Endothelial cell of umbilical vein (primary cell): ENCODE measurements at regions not wholly inside any gene's neighbourhood (a gene's known extent, or its start where the extent isn't known, plus 50 kb on each side); places are given as distances from the start of the nearest gene placed in this dataset.

Experiments used
- BruUV-seq: library from RNA; stranded (reverse); fragments of 400-500 nt; replicated peaks from 2 replicates; lab custom pipeline; 2021; lab: Mats Ljungman, UMichigan
- CTCF ChIA-PET: fragments of 300-600, 350-600 bp; sonication (Branson Sonifier 250); formaldehyde crosslinking; loops from one replicate; lab custom pipeline; 2021; ENCODE audit warnings: antibody characterized with exemption, inconsistent platforms; lab: Charles Lee
- POLR2A ChIA-PET: fragments of 300-600, 350-600 bp; sonication (Branson Sonifier 250); formaldehyde crosslinking; loops from one replicate; lab custom pipeline; 2021; ENCODE audit warnings: antibody characterized with exemption, inconsistent platforms; lab: Charles Lee
- DNase-seq: peaks from one replicate; pipeline ENCODE4 v3.0.0-alpha.2; 2011; ENCODE audit warnings: low read depth, low spot score
- FAIRE-seq: peaks from 2 replicates; lab custom pipeline; 2011; peaks lifted over from hg19 to GRCh38; lab: Jason Lieb, UNC
- H2AFZ ChIP-seq: 2 replicates; pipeline ENCODE4 v1.6.0; 2012; ENCODE audit warnings: low read depth, low read length, control low read depth, inconsistent platforms
- H3K27ac ChIP-seq: 2 replicates; pipeline ENCODE4 v1.5.1; 2011; ENCODE audit warnings: low read depth, mild to moderate bottlenecking, control low read depth, low read length, moderate library complexity; ENCODE audit not compliant: insufficient read depth
- H3K27me3 ChIP-seq, 2 experiments: 2 replicates each; pipeline versions ENCODE4 v1.6.0 to v1.6.1; 2011; ENCODE audit warnings: low read length in 2 of 2, mixed read lengths in 1 of 2; ENCODE audit not compliant: control insufficient read depth in 2 of 2, insufficient read depth in 2 of 2
- H3K36me3 ChIP-seq, 2 experiments: 2 replicates in 1 of 2; 3 replicates in 1 of 2; pipeline ENCODE4 v1.5.1; 2011; ENCODE audit warnings: low read length in 2 of 2, mild to moderate bottlenecking in 1 of 2, moderate library complexity in 1 of 2; ENCODE audit not compliant: control insufficient read depth in 2 of 2, insufficient read depth in 2 of 2; ENCODE audit errors: extremely low read depth in 1 of 2
- H3K4me1 ChIP-seq: 3 replicates; pipeline ENCODE4 v1.5.1; 2011; ENCODE audit warnings: mild to moderate bottlenecking, low read length; ENCODE audit not compliant: control insufficient read depth, insufficient read depth; ENCODE audit errors: extremely low read depth
- H3K4me2 ChIP-seq: 2 replicates; pipeline ENCODE4 v1.6.1; 2011; ENCODE audit warnings: low read length, control low read depth, mixed read lengths; ENCODE audit not compliant: insufficient read depth
- H3K4me3 ChIP-seq, 3 experiments: fragments of 200-600 bp in 1 of 3; sonication (generic), shearing (Covaris generic) in 1 of 3; replicated peaks in 1 of 3; 2 replicates each; pipeline ENCODE4 v1.5.1; 2011 to 2016; ENCODE audit warnings: control low read depth in 3 of 3, low read length in 3 of 3, mild to moderate bottlenecking in 2 of 3, inconsistent platforms in 1 of 3, low read depth in 1 of 3, moderate library complexity in 1 of 3; ENCODE audit not compliant: insufficient read depth in 1 of 3
- H3K79me2 ChIP-seq: 2 replicates; pipeline ENCODE4 v1.6.0; 2012; ENCODE audit warnings: low read length, inconsistent platforms; ENCODE audit not compliant: control insufficient read depth, insufficient read depth
- H3K9ac ChIP-seq: replicated peaks from 2 replicates; pipeline ENCODE3; 2011; ENCODE audit warnings: low read length, control low read depth; ENCODE audit not compliant: insufficient read depth; ENCODE audit errors: extremely low read depth
- H3K9me1 ChIP-seq: replicated peaks from 3 replicates; pipeline ENCODE4 v1.6.0; 2011; ENCODE audit warnings: mild to moderate bottlenecking, low read length; ENCODE audit not compliant: control insufficient read depth, insufficient read depth; ENCODE audit errors: extremely low read depth
- H3K9me3 ChIP-seq: replicated peaks from 2 replicates; pipeline ENCODE4 v1.5.1; 2012; ENCODE audit warnings: low read length, inconsistent platforms; ENCODE audit not compliant: control insufficient read depth, insufficient read depth
- H4K20me1 ChIP-seq: replicated peaks from 2 replicates; pipeline ENCODE3; 2011; ENCODE audit warnings: mild to moderate bottlenecking, low read length; ENCODE audit not compliant: control insufficient read depth, insufficient read depth; ENCODE audit errors: extremely low read depth
- EZH2 ChIP-seq: IDR thresholded peaks from 2 replicates; pipeline ENCODE4 v1.6.1; 2012; ENCODE audit warnings: borderline replicate concordance, low read depth, mild to moderate bottlenecking, moderate library complexity, low read length, inconsistent platforms; ENCODE audit not compliant: severe bottlenecking
- FOS ChIP-seq: IDR thresholded peaks from 2 replicates; pipeline ENCODE4 v1.6.1; 2011; ENCODE audit warnings: mild to moderate bottlenecking, low read length, moderate library complexity, borderline replicate concordance; ENCODE audit not compliant: insufficient read depth
- GATA2 ChIP-seq: IDR thresholded peaks from 2 replicates; pipeline ENCODE4 v1.7.0; 2011; ENCODE audit warnings: low read depth, mild to moderate bottlenecking, moderate library complexity, mixed read lengths, low read length; ENCODE audit not compliant: insufficient read length, insufficient read depth
- JUN ChIP-seq: IDR thresholded peaks from 2 replicates; pipeline ENCODE4 v1.6.1; 2011; ENCODE audit warnings: borderline replicate concordance, low read depth; ENCODE audit not compliant: insufficient read length, insufficient read depth
- MYC ChIP-seq: IDR thresholded peaks from one replicate; pipeline ENCODE4 v1.6.1; 2011; ENCODE audit warnings: mild to moderate bottlenecking, low read depth, low read length
- POLR2A ChIP-seq: IDR thresholded peaks from 2 replicates; pipeline ENCODE4 v1.6.1; 2012; ENCODE audit warnings: low read depth, mild to moderate bottlenecking, control low read depth, low read length
- POLR2AphosphoS5 ChIP-seq: IDR thresholded peaks from 2 replicates; pipeline ENCODE4 v1.6.1; 2012; ENCODE audit warnings: low read depth, mild to moderate bottlenecking, control low read depth, low read length, moderate library complexity; ENCODE audit not compliant: insufficient read depth
- dilution Hi-C: fragments of 300-500 bp; cut with MboI; formaldehyde crosslinking; loops from one replicate; pipeline ENCODE4 v1.15.0; 2019; ENCODE audit warnings: low sequenced_read_pairs; ENCODE audit not compliant: extremely low pct_ligation_motif_present
- intact Hi-C: fragments of 100-400 bp; cut with micrococcal nuclease; formaldehyde crosslinking; loops from one replicate; pipeline ENCODE4 v1.10.0; 2022
- TF ChIP-seq, protein P1 (sequence below): IDR thresholded peaks from 2 replicates; pipeline ENCODE4 v1.6.1; 2011; ENCODE audit not compliant: insufficient read depth, insufficient read length
- TF ChIP-seq, protein P2 (sequence below), 2 donors: IDR thresholded peaks; 1 replicate in 1 of 2; 2 replicates in 1 of 2; pipeline ENCODE4 v1.5.1; 2011; ENCODE audit warnings: low read length in 2 of 2, mild to moderate bottlenecking in 2 of 2, moderate library complexity in 2 of 2, control low read depth in 1 of 2, inconsistent platforms in 1 of 2, low read depth in 1 of 2; ENCODE audit not compliant: insufficient read depth in 1 of 2; ENCODE audit errors: extremely low read depth in 1 of 2

- Histone ChIP-seq H3K4me1 (peaks cover 44% of the 10 kb centered on the region), H3K9me3 (no peaks in the 10 kb centered on the region), H4K20me1 (no peaks in the 10 kb centered on the region), H3K9ac (no peak overlapping the region), H3K4me2 (no peak overlapping the region), H3K27me3 (no peaks in the 10 kb centered on the region), H3K4me3 (no peak overlapping the region), H3K27ac (peak overlapping the region; percentile 12), H3K9me1 (no peaks in the 10 kb centered on the region), H2AFZ (no peak overlapping the region), H3K36me3 (no peaks in the 10 kb centered on the region), H3K79me2 (no peaks in the 10 kb centered on the region)
- DNase-seq = no peak
- ChIA-PET CTCF (interaction anchor here (0.5 kb wide), 1 partner anchor 586 kb away, joined by 4 read pairs; no protein-coding TSS in a partner anchor), POLR2A (no interaction called here)
- BruUV-seq = no TSS peak
- intact Hi-C loops (loop anchor here (5.0 to 10.0 kb wide), 2 partner anchors 38 to 116 kb away; partner anchors contain the start of gene ARHGAP20), dilution Hi-C loops (no loop called here)
- no peak for FAIRE-seq
- TF ChIP-seq, protein P1, sequence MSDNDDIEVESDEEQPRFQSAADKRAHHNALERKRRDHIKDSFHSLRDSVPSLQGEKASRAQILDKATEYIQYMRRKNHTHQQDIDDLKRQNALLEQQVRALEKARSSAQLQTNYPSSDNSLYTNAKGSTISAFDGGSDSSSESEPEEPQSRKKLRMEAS = no peak
- TF ChIP-seq POLR2A (no peak), POLR2AphosphoS5 (no peak), JUN (no peak)
- TF ChIP-seq, protein P2, sequence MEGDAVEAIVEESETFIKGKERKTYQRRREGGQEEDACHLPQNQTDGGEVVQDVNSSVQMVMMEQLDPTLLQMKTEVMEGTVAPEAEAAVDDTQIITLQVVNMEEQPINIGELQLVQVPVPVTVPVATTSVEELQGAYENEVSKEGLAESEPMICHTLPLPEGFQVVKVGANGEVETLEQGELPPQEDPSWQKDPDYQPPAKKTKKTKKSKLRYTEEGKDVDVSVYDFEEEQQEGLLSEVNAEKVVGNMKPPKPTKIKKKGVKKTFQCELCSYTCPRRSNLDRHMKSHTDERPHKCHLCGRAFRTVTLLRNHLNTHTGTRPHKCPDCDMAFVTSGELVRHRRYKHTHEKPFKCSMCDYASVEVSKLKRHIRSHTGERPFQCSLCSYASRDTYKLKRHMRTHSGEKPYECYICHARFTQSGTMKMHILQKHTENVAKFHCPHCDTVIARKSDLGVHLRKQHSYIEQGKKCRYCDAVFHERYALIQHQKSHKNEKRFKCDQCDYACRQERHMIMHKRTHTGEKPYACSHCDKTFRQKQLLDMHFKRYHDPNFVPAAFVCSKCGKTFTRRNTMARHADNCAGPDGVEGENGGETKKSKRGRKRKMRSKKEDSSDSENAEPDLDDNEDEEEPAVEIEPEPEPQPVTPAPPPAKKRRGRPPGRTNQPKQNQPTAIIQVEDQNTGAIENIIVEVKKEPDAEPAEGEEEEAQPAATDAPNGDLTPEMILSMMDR (IDR thresholded peaks at IDR 0.05; ENCODE audit: extremely low read depth in 1 of 2, insufficient read depth in 1 of 2, low read depth in 1 of 2, low read length in 2 of 2) = no peak
Measured at GRCh38 chr11:110830344-110830743, 118.1 kb upstream of the ARHGAP20 start.

GRCh38 chr11:110829873-110830272 is 117.6 kb upstream of the ARHGAP20 start:
- TF ChIP-seq EZH2 = no peak
- TF ChIP-seq JUN = peak; percentile 40
- peak; percentile 58 for TF ChIP-seq GATA2
- TF ChIP-seq MYC = no peak
- peak; percentile 26 for TF ChIP-seq POLR2AphosphoS5
- peak; percentile 79 for TF ChIP-seq FOS
- H3K4me3 ChIP-seq = no peak overlapping the region
- H2AFZ ChIP-seq = peak overlapping the region; percentile 20
- no peak overlapping the region for H3K9ac ChIP-seq
- FAIRE-seq = peak; percentile 76
- peak; percentile 30 for DNase-seq
- ChIA-PET POLR2A (no interaction called here), CTCF (interaction anchor here (0.5 to 0.9 kb wide), 2 partner anchors 12 to 586 kb away, joined by 3 to 4 read pairs; no protein-coding TSS in a partner anchor)
- H3K4me2 ChIP-seq = peak overlapping the region; percentile 40
- peaks cover 44% of the 10 kb centered on the region for H3K4me1 ChIP-seq
- H3K9me3 ChIP-seq = no peaks in the 10 kb centered on the region
- peak overlapping the region; percentile 12 for H3K27ac ChIP-seq
- no peaks in the 10 kb centered on the region for H3K9me1 ChIP-seq
- H3K79me2 ChIP-seq = no peaks in the 10 kb centered on the region
- H3K36me3 ChIP-seq = no peaks in the 10 kb centered on the region
- intact Hi-C loops = loop anchor here (5.0 to 10.0 kb wide), 2 partner anchors 38 to 115 kb away; partner anchors contain the start of gene ARHGAP20
- dilution Hi-C loops = no loop called here
- H4K20me1 ChIP-seq = no peaks in the 10 kb centered on the region
- BruUV-seq = no TSS peak
- no peaks in the 10 kb centered on the region for H3K27me3 ChIP-seq
